ENCODE measurements at regions not wholly inside any gene's neighbourhood (a gene's known extent, or its start where the extent isn't known, plus 50 kb on each side); places are given as distances from the start of the nearest gene placed in this dataset.
"Not testable (repeated sequence)": the region's sequence is repeated elsewhere in the genome, so short reads cannot be mapped to it uniquely, and the experiment has no call there.

DNA sequence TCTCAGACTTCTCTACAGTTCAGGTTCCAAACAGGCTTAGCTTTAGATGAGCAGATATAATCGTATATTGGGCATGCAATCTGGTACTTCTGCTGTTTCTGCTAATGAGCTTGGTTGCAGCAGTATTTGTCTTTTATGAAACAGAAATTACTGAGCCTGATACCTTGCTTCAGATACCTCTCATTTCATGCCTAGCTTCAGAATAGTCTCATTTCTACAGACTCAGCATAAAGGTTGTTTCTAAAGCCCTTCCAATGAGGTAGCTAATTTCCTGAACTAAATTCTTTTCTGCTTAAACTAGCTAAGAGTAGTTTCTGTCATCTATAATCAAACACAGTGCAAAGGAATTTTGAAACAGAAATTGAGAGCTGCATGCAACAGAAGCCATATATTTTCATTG is 275.0 kb upstream of the KITLG start:
- Histone ChIP-seq H3K9me2 (ENCODE audit: insufficient read depth, low read length) (no peaks in the 10 kb centered on the region), H3K79me2 (ENCODE audit: insufficient read depth, low read depth, low read length) (no peaks in the 10 kb centered on the region), H3K4me3 (ENCODE audit: low read depth, low read length, poor library complexity, severe bottlenecking) (no peak overlapping the region), H2AFZ (ENCODE audit: low read length) (no peak overlapping the region), H3K36me3 (ENCODE audit: insufficient read depth, low read length) (no peaks in the 10 kb centered on the region), H3K4me1 (ENCODE audit: insufficient read depth, low read length, poor library complexity, severe bottlenecking) (no peaks in the 10 kb centered on the region), H4K20me1 (ENCODE audit: insufficient read depth, low read length) (no peaks in the 10 kb centered on the region), H3K27ac (ENCODE audit: low read depth, low read length, poor library complexity, severe bottlenecking) (no peak overlapping the region), H3K9me3 (ENCODE audit: low read length) (no peaks in the 10 kb centered on the region), H3K4me2 (ENCODE audit: low read length) (no peak overlapping the region)
- no peak for TF ChIP-seq EZH2phosphoT487 (IDR thresholded peaks at IDR 0.05; ENCODE audit: borderline replicate concordance, low read depth, low read length)
- TF ChIP-seq, protein P1, sequence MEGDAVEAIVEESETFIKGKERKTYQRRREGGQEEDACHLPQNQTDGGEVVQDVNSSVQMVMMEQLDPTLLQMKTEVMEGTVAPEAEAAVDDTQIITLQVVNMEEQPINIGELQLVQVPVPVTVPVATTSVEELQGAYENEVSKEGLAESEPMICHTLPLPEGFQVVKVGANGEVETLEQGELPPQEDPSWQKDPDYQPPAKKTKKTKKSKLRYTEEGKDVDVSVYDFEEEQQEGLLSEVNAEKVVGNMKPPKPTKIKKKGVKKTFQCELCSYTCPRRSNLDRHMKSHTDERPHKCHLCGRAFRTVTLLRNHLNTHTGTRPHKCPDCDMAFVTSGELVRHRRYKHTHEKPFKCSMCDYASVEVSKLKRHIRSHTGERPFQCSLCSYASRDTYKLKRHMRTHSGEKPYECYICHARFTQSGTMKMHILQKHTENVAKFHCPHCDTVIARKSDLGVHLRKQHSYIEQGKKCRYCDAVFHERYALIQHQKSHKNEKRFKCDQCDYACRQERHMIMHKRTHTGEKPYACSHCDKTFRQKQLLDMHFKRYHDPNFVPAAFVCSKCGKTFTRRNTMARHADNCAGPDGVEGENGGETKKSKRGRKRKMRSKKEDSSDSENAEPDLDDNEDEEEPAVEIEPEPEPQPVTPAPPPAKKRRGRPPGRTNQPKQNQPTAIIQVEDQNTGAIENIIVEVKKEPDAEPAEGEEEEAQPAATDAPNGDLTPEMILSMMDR (conservative IDR thresholded peaks at IDR 0.05; ENCODE audit: low read length) = no peak
- CTCF ChIA-PET (ENCODE audit: unreplicated experiment) = no interaction called here
- POLR2A ChIA-PET = interaction anchor here (0.8 kb wide), 1 partner anchor 10 kb away, joined by 3 read pairs; no protein-coding TSS in a partner anchor
- DNase-seq (ENCODE audit: low spot score) = no peak
- intact Hi-C loops (cut with micrococcal nuclease; ENCODE audit: unreplicated experiment) = no loop called here
- BruUV-seq (replicated peaks) = no TSS peak

DNA sequence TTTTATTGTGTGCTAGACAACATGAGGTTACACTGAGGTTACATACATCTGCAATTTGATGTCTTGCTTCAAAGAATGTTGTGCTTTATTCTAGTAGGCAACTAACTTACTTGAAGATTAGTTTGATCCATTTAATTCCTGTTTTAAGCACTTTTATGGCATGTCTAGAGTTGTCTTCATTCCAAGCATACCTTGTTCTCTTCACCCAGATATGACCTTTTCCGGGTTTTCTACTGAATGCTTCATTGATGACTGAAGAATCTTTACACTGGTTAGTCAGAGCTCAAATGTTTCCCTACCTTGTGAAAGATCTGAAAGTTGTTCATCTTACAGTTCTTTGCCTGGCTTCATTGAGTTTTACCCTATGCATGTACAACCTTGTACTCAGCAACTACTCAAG is 274.0 kb upstream of the KITLG start:
- no peak for DNase-seq (ENCODE audit: low spot score)
- intact Hi-C loops (cut with micrococcal nuclease; ENCODE audit: unreplicated experiment) = no loop called here
- BruUV-seq (replicated peaks) = no TSS peak
- no peaks in the 10 kb centered on the region for H4K20me1 ChIP-seq (ENCODE audit: insufficient read depth, low read length)
- no peaks in the 10 kb centered on the region for H3K79me2 ChIP-seq (ENCODE audit: insufficient read depth, low read depth, low read length)
- H3K4me2 ChIP-seq (ENCODE audit: low read length) = no peak overlapping the region
- no peaks in the 10 kb centered on the region for H3K4me1 ChIP-seq (ENCODE audit: insufficient read depth, low read length, poor library complexity, severe bottlenecking)
- no peak overlapping the region for H3K4me3 ChIP-seq (ENCODE audit: low read depth, low read length, poor library complexity, severe bottlenecking)
- no peak overlapping the region for H2AFZ ChIP-seq (ENCODE audit: low read length)
- H3K9me3 ChIP-seq (ENCODE audit: low read length) = no peaks in the 10 kb centered on the region
- no peak overlapping the region for H3K27ac ChIP-seq (ENCODE audit: low read depth, low read length, poor library complexity, severe bottlenecking)
- TF ChIP-seq EZH2phosphoT487 (IDR thresholded peaks at IDR 0.05; ENCODE audit: borderline replicate concordance, low read depth, low read length) = no peak
- CTCF ChIA-PET (ENCODE audit: unreplicated experiment) = no interaction called here
- POLR2A ChIA-PET = interaction anchor here (0.6 to 0.8 kb wide), 5 partner anchors 10 to 726 kb away, joined by 3 read pairs; no protein-coding TSS in a partner anchor
- H3K36me3 ChIP-seq (ENCODE audit: insufficient read depth, low read length) = no peaks in the 10 kb centered on the region
- H3K9me2 ChIP-seq (ENCODE audit: insufficient read depth, low read length) = no peaks in the 10 kb centered on the region

DNA sequence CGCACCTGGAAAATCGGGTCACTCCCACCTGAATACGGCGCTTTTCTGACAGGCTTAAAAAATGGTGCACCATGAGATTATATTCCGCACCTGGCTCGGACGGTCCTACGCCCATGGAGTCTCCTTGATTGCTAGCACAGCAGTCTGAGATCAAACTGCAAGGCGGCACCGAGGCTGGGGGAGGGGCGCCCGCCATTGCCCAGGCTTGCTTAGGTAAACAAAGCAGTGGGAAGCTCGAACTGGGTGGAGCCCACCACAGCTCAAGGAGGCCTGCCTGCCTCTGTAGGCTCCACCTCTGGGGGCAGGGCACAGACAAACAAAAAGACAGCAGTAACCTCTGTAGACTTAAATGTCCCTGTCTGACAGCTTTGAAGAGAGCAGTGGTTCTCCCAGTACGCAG is 267.0 kb upstream of the KITLG start:
- H2AFZ ChIP-seq (ENCODE audit: low read length); H3K36me3 ChIP-seq (ENCODE audit: insufficient read depth, low read length); H4K20me1 ChIP-seq (ENCODE audit: insufficient read depth, low read length); H3K4me2 ChIP-seq (ENCODE audit: low read length); BruUV-seq (replicated peaks); intact Hi-C loops (cut with micrococcal nuclease; ENCODE audit: unreplicated experiment); H3K4me3 ChIP-seq (ENCODE audit: low read depth, low read length, poor library complexity, severe bottlenecking); H3K79me2 ChIP-seq (ENCODE audit: insufficient read depth, low read depth, low read length); POLR2A ChIA-PET; H3K27ac ChIP-seq (ENCODE audit: low read depth, low read length, poor library complexity, severe bottlenecking); H3K9me2 ChIP-seq (ENCODE audit: insufficient read depth, low read length); H3K9me3 ChIP-seq (ENCODE audit: low read length); H3K4me1 ChIP-seq (ENCODE audit: insufficient read depth, low read length, poor library complexity, severe bottlenecking); DNase-seq (ENCODE audit: low spot score); CTCF ChIA-PET (ENCODE audit: unreplicated experiment): not testable (repeated sequence)

DNA sequence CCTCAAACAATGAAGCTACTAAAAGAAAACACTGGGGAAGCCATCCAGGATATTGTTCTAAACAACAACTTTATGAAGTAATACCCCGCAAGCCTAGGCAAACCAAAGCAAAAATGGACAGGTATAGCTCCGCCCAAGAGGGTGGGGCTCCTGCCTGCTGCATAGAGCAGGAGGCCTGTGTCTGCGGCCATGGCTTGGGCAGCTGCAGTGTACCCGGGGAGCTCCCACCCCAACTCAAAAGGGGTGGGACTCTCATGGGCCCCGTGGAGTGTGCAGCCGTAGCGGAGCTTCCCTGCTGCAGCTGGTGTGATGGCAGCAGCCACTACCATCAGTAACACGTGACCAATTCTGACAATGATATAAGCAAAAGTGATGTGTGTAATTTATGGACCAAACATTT is 264.2 kb upstream of the KITLG start:
- Histone ChIP-seq H3K27ac (ENCODE audit: low read depth, low read length, poor library complexity, severe bottlenecking) (no peak overlapping the region), H3K4me1 (ENCODE audit: insufficient read depth, low read length, poor library complexity, severe bottlenecking) (no peaks in the 10 kb centered on the region), H4K20me1 (ENCODE audit: insufficient read depth, low read length) (no peaks in the 10 kb centered on the region), H3K79me2 (ENCODE audit: insufficient read depth, low read depth, low read length) (no peaks in the 10 kb centered on the region), H3K4me2 (ENCODE audit: low read length) (no peak overlapping the region), H3K36me3 (ENCODE audit: insufficient read depth, low read length) (no peaks in the 10 kb centered on the region), H3K9me3 (ENCODE audit: low read length) (no peaks in the 10 kb centered on the region), H3K4me3 (ENCODE audit: low read depth, low read length, poor library complexity, severe bottlenecking) (no peak overlapping the region), H3K9me2 (ENCODE audit: insufficient read depth, low read length) (no peaks in the 10 kb centered on the region), H2AFZ (ENCODE audit: low read length) (no peak overlapping the region)
- BruUV-seq (replicated peaks) = no TSS peak
- DNase-seq (ENCODE audit: low spot score) = no peak
- CTCF ChIA-PET (ENCODE audit: unreplicated experiment) = no interaction called here
- intact Hi-C loops (cut with micrococcal nuclease; ENCODE audit: unreplicated experiment) = no loop called here
- POLR2A ChIA-PET = interaction anchor here (0.6 to 1.1 kb wide), 3 partner anchors 10 to 1159 kb away, joined by 3 read pairs; no protein-coding TSS in a partner anchor
- TF ChIP-seq, protein P1 (conservative IDR thresholded peaks at IDR 0.05; ENCODE audit: low read length) = no peak
- TF ChIP-seq EZH2phosphoT487 (IDR thresholded peaks at IDR 0.05; ENCODE audit: borderline replicate concordance, low read depth, low read length) = no peak
